SK-N-SH (cell line): ENCODE measurements at regions not wholly inside any gene's neighbourhood (a gene's known extent, or its start where the extent isn't known, plus 50 kb on each side); places are given as distances from the start of the nearest gene placed in this dataset.
"Not testable (repeated sequence)": the region's sequence is repeated elsewhere in the genome, so short reads cannot be mapped to it uniquely, and the experiment has no call there.

Experiments
- CTCF ChIA-PET: fragments of 300-600, 350-600 bp; formaldehyde crosslinking; extraction: SDS; loops from one replicate; lab custom pipeline; 2021; lab: Yijun Ruan, JAX
- POLR2A ChIA-PET: fragments of 350-600 bp; sonication (Branson Sonifier 250); formaldehyde crosslinking; extraction: SDS; loops from one replicate; lab custom pipeline; 2020; ENCODE audit warnings: antibody characterized with exemption, inconsistent platforms; lab: Yijun Ruan, JAX
- DNase-seq: peaks from one replicate; pipeline ENCODE4 v3.0.0; 2012
- H2AFZ ChIP-seq: fragments of 200-600 bp; sonication (generic); 2 replicates; pipeline ENCODE4 v1.8.1; 2016; ENCODE audit warnings: antibody characterized with exemption, mild to moderate bottlenecking, low read depth
- H3F3A ChIP-seq: fragments of 200-600 bp; sonication (generic); replicated peaks from 2 replicates; pipeline ENCODE3; 2016; ENCODE audit warnings: antibody characterized with exemption, mild to moderate bottlenecking; ENCODE audit not compliant: insufficient read depth
- H3K27ac ChIP-seq, 2 experiments: fragments of 200-500 bp in 1 of 2; fragments of 200-600 bp in 1 of 2; sonication (Bioruptor generic) in 1 of 2; sonication (generic), shearing (Covaris generic) in 1 of 2; 2 replicates each; pipeline versions ENCODE4 v1.5.1 to v1.6.1; 2014 to 2016; ENCODE audit warnings: low read depth in 2 of 2, inconsistent platforms in 1 of 2, low read length in 1 of 2, mild to moderate bottlenecking in 1 of 2, mixed read lengths in 1 of 2
- H3K27me3 ChIP-seq: fragments of 200-600 bp; sonication (generic), shearing (Covaris generic); 2 replicates; pipeline ENCODE4 v1.6.1; 2016; ENCODE audit warnings: mixed run types; ENCODE audit not compliant: insufficient read depth
- H3K36me3 ChIP-seq, 2 experiments: fragments of 200-500 bp in 1 of 2; fragments of 200-600 bp in 1 of 2; sonication (Bioruptor generic) in 1 of 2; sonication (generic) in 1 of 2; replicated peaks in 1 of 2; 2 replicates each; pipeline versions ENCODE3 to v1.5.1; 2014 to 2016; ENCODE audit warnings: low read length in 1 of 2, mild to moderate bottlenecking in 1 of 2; ENCODE audit not compliant: insufficient read depth in 2 of 2, control insufficient read depth in 1 of 2
- H3K4me1 ChIP-seq, 2 experiments: fragments of 200-500 bp in 1 of 2; fragments of 200-600 bp in 1 of 2; sonication (Bioruptor generic) in 1 of 2; sonication (generic), shearing (Covaris generic) in 1 of 2; 2 replicates each; pipeline versions ENCODE4 v1.5.1 to v1.6.1; 2014 to 2016; ENCODE audit warnings: low read depth in 1 of 2, low read length in 1 of 2, mixed run types in 1 of 2; ENCODE audit not compliant: insufficient read depth in 2 of 2, control insufficient read depth in 1 of 2
- H3K4me2 ChIP-seq: fragments of 200-600 bp; sonication (generic), shearing (Covaris generic); 2 replicates; pipeline ENCODE4 v1.6.1; 2017; ENCODE audit warnings: mixed run types
- H3K4me3 ChIP-seq, 2 experiments: fragments of 200-500 bp in 1 of 2; fragments of 200-600 bp in 1 of 2; sonication (Bioruptor generic) in 1 of 2; sonication (generic), shearing (Covaris generic) in 1 of 2; 2 replicates each; pipeline versions ENCODE4 v1.5.1 to v1.8.1; 2014 to 2016; ENCODE audit warnings: low read depth in 2 of 2, inconsistent platforms in 1 of 2, low read length in 1 of 2, mild to moderate bottlenecking in 1 of 2, mixed read lengths in 1 of 2, moderate library complexity in 1 of 2
- H3K79me2 ChIP-seq: fragments of 200-600 bp; sonication (generic); 2 replicates; pipeline ENCODE4 v1.8.1; 2017; ENCODE audit warnings: mild to moderate bottlenecking; ENCODE audit not compliant: insufficient read depth
- H3K9ac ChIP-seq: fragments of 200-600 bp; sonication (generic); 2 replicates; pipeline ENCODE4 v1.6.1; 2017; ENCODE audit warnings: mixed run types
- H3K9me2 ChIP-seq: fragments of 200-600 bp; sonication (generic); 2 replicates; pipeline ENCODE4 v1.6.1; 2017; ENCODE audit warnings: mixed run types
- H3K9me3 ChIP-seq: fragments of 200-600 bp; sonication (generic); 2 replicates; pipeline ENCODE4 v1.6.1; 2017; ENCODE audit warnings: mixed run types, mild to moderate bottlenecking, moderate library complexity
- H4K20me1 ChIP-seq: fragments of 200-600 bp; sonication (generic); 2 replicates; pipeline ENCODE4 v1.6.1; 2017; ENCODE audit warnings: mild to moderate bottlenecking, mixed run types; ENCODE audit not compliant: insufficient read depth
- EZH2phosphoT487 ChIP-seq: fragments of 200-600 bp; sonication (generic); IDR thresholded peaks from 2 replicates; pipeline ENCODE4 v1.6.1; 2017; ENCODE audit warnings: low read depth, mixed run types, mild to moderate bottlenecking, antibody characterized with exemption, moderate library complexity, borderline replicate concordance
- FOXJ3 ChIP-seq: sonication (generic); formaldehyde crosslinking; IDR thresholded peaks from 2 replicates; pipeline ENCODE4 v1.5.1; 2020; ENCODE audit warnings: mild to moderate bottlenecking, missing genetic modification reagents
- IRF3 ChIP-seq: fragments of 150-350 bp; IDR thresholded peaks from 2 replicates; pipeline ENCODE4 v1.6.1; 2016; ENCODE audit warnings: mild to moderate bottlenecking, low read depth, low read length
- JUND ChIP-seq: IDR thresholded peaks from 2 replicates; pipeline ENCODE4 v1.4.0; 2012
- REST ChIP-seq: IDR thresholded peaks from 2 replicates; pipeline ENCODE4 v1.6.1; 2012; ENCODE audit warnings: mild to moderate bottlenecking, low read depth, low read length, moderate library complexity
- RXRA ChIP-seq: IDR thresholded peaks from 2 replicates; pipeline ENCODE4 v1.4.0; 2012; ENCODE audit warnings: low read depth, mild to moderate bottlenecking, borderline replicate concordance
- SMC3 ChIP-seq: IDR thresholded peaks from 2 replicates; pipeline ENCODE4 v1.6.1; 2012; ENCODE audit warnings: low read depth, low read length, improper control_type of control experiment
- WGBS: methylation state at CpG from one replicate; pipeline ENCODE4 v1.1.6; 2017; ENCODE audit warnings: low lambda C conversion rate; 5-methylcytosine and 5-hydroxymethylcytosine counted together

DNA sequence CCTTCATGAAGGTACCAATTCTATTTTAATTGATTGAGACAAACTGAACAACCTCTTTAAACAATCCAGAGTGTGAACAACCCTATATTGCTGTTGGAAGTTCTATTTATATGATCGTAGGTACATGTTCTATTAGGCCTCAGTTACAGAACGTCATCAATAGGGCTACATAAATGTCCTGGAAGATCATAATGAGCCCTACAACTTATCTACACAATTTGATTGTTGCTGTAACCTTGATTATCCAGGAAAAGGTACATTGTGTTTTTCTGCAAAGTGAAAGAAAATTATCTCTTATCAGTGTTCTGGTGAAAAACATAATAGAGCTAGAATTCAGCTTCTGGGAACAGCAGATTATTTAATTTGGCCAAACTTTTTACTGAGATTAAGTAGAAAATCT, 612.9 kb downstream of the GALC start (continued):
- TF ChIP-seq EZH2phosphoT487 (no peak), IRF3 (no peak), RXRA (no peak)
- TF ChIP-seq, all 33 proteins: peak for 0

DNA sequence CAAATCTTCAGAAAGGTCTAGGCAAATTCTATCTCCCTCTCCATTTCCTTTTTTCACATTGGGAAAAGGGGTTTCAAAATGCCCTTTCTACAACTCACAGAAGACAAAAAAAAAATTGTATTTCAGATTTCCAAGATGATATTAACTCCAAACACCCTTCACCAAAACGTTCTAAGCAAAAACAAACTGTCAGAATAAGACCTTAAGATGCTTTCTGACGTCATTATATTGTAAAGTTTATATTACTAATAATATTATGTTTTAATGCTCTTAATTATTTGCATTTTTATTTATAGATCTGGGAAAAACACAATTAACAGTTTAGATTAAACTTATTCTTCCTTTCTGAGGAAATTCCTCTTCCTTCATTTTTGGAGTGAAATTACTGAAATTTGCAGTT, 624.2 kb downstream of the GALC start:
- H3K27me3 ChIP-seq: no peaks in the 10 kb centered on the region
- H2AFZ ChIP-seq: no peak overlapping the region
- no peak overlapping the region for H3K27ac ChIP-seq
- no peaks in the 10 kb centered on the region for H3K9me2 ChIP-seq
- DNase-seq: no peak
- H3K4me2 ChIP-seq: no peak overlapping the region
- no peaks in the 10 kb centered on the region for H3K79me2 ChIP-seq
- no peak overlapping the region for H3K4me3 ChIP-seq
- WGBS: 1% methylated on average over 2 of the region's 2 CpGs
- no peak for TF ChIP-seq REST
- no peak for TF ChIP-seq SMC3
- no peak for TF ChIP-seq JUND
- TF ChIP-seq FOXJ3 (CRISPR knock-in tag): no peak
- no peaks in the 10 kb centered on the region for H3F3A ChIP-seq
- no peaks in the 10 kb centered on the region for H3K4me1 ChIP-seq
- ChIA-PET POLR2A (no interaction called here), CTCF (no interaction called here)
- no peaks in the 10 kb centered on the region for H4K20me1 ChIP-seq
- H3K9me3 ChIP-seq: peaks cover 3% of the 10 kb centered on the region; the same call in 1 of the 2 replicates
- no peak overlapping the region for H3K9ac ChIP-seq
- H3K36me3 ChIP-seq: no peaks in the 10 kb centered on the region

GRCh38 chr14:87360246-87360645, 632.7 kb downstream of the GALC start:
- H3K9me3 ChIP-seq, H3K27ac ChIP-seq, H3K36me3 ChIP-seq, POLR2A ChIA-PET, H2AFZ ChIP-seq, CTCF ChIA-PET, H3F3A ChIP-seq, H3K79me2 ChIP-seq, H3K9ac ChIP-seq, H4K20me1 ChIP-seq, DNase-seq, H3K9me2 ChIP-seq, H3K4me2 ChIP-seq, H3K4me1 ChIP-seq, H3K27me3 ChIP-seq, H3K4me3 ChIP-seq: not testable (repeated sequence)
- no CpG with 5 or more reads among the region's 8 CpGs for WGBS
